ENCODE measurements at regions not wholly inside any gene's neighbourhood (a gene's known extent, or its start where the extent isn't known, plus 50 kb on each side); places are given as distances from the start of the nearest gene placed in this dataset.

- H3K27me3 ChIP-seq (ENCODE audit: insufficient read depth, poor library complexity, severe bottlenecking): no peaks in the 10 kb centered on the region
- no peak overlapping the region for H3K27ac ChIP-seq (replicated peaks)
- DNase-seq (ENCODE audit: low read depth in 1 of 2, low spot score in 1 of 2): no peak
- H3K4me3 ChIP-seq (replicated peaks; ENCODE audit: insufficient read depth, low read length): no peak overlapping the region
- TF ChIP-seq, protein P1, sequence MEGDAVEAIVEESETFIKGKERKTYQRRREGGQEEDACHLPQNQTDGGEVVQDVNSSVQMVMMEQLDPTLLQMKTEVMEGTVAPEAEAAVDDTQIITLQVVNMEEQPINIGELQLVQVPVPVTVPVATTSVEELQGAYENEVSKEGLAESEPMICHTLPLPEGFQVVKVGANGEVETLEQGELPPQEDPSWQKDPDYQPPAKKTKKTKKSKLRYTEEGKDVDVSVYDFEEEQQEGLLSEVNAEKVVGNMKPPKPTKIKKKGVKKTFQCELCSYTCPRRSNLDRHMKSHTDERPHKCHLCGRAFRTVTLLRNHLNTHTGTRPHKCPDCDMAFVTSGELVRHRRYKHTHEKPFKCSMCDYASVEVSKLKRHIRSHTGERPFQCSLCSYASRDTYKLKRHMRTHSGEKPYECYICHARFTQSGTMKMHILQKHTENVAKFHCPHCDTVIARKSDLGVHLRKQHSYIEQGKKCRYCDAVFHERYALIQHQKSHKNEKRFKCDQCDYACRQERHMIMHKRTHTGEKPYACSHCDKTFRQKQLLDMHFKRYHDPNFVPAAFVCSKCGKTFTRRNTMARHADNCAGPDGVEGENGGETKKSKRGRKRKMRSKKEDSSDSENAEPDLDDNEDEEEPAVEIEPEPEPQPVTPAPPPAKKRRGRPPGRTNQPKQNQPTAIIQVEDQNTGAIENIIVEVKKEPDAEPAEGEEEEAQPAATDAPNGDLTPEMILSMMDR (IDR thresholded peaks at IDR 0.05; ENCODE audit: insufficient read depth, low read length): no peak
- TF ChIP-seq GABPA (IDR thresholded peaks at IDR 0.05; ENCODE audit: low read depth): no peak
- TF ChIP-seq POLR2AphosphoS5 (IDR thresholded peaks at IDR 0.05; ENCODE audit: low read depth): no peak
- TF ChIP-seq, protein P2, sequence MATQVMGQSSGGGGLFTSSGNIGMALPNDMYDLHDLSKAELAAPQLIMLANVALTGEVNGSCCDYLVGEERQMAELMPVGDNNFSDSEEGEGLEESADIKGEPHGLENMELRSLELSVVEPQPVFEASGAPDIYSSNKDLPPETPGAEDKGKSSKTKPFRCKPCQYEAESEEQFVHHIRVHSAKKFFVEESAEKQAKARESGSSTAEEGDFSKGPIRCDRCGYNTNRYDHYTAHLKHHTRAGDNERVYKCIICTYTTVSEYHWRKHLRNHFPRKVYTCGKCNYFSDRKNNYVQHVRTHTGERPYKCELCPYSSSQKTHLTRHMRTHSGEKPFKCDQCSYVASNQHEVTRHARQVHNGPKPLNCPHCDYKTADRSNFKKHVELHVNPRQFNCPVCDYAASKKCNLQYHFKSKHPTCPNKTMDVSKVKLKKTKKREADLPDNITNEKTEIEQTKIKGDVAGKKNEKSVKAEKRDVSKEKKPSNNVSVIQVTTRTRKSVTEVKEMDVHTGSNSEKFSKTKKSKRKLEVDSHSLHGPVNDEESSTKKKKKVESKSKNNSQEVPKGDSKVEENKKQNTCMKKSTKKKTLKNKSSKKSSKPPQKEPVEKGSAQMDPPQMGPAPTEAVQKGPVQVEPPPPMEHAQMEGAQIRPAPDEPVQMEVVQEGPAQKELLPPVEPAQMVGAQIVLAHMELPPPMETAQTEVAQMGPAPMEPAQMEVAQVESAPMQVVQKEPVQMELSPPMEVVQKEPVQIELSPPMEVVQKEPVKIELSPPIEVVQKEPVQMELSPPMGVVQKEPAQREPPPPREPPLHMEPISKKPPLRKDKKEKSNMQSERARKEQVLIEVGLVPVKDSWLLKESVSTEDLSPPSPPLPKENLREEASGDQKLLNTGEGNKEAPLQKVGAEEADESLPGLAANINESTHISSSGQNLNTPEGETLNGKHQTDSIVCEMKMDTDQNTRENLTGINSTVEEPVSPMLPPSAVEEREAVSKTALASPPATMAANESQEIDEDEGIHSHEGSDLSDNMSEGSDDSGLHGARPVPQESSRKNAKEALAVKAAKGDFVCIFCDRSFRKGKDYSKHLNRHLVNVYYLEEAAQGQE (IDR thresholded peaks at IDR 0.05; ENCODE audit: insufficient replicate concordance, low read depth): no peak
Measured at GRCh38 chr4:125784741-125785140, 470.0 kb downstream of the FAT4 start.

DNA sequence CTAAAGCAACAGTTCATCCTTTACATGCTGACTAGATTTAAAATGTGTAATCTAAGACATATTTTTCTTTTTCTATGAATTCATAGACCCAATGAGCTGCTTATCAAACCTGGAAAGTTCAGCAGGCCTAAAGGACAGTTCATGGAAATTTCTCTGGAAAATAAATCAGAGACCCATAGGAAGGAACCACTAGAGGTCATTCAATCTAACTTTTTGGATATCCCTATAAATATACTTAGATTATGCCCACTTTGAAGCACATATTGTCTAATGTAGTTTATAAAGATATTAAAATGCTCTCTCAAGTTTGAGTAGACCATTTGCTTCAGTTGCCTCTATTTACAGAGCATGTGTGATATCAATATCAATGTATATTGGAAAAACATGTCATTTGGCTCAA lies 473.0 kb downstream of the FAT4 start:
- H3K27me3 ChIP-seq (ENCODE audit: insufficient read depth, poor library complexity, severe bottlenecking): no peaks in the 10 kb centered on the region
- H3K27ac ChIP-seq (replicated peaks): no peak overlapping the region
- no peak for DNase-seq (ENCODE audit: low read depth in 1 of 2, low spot score in 1 of 2)
- H3K4me3 ChIP-seq (replicated peaks; ENCODE audit: insufficient read depth, low read length): no peak overlapping the region
- no peak for TF ChIP-seq POLR2AphosphoS5 (IDR thresholded peaks at IDR 0.05; ENCODE audit: low read depth)
- TF ChIP-seq, protein P1 (IDR thresholded peaks at IDR 0.05; ENCODE audit: insufficient read depth, low read length): no peak
- no peak for TF ChIP-seq SPI1 (IDR thresholded peaks at IDR 0.05; ENCODE audit: borderline replicate concordance, low read depth)
- TF ChIP-seq, protein P2 (IDR thresholded peaks at IDR 0.05; ENCODE audit: insufficient replicate concordance, low read depth): no peak
- TF ChIP-seq GABPA (IDR thresholded peaks at IDR 0.05; ENCODE audit: low read depth): no peak

GRCh38 chr4:125789023-125789422 lies 474.3 kb downstream of the FAT4 start:
- H3K4me3 ChIP-seq (replicated peaks; ENCODE audit: insufficient read depth, low read length): no peak overlapping the region
- no peaks in the 10 kb centered on the region for H3K27me3 ChIP-seq (ENCODE audit: insufficient read depth, poor library complexity, severe bottlenecking)
- H3K27ac ChIP-seq (replicated peaks): no peak overlapping the region
- no peak for DNase-seq (ENCODE audit: low read depth in 1 of 2, low spot score in 1 of 2)
- TF ChIP-seq SPI1 (IDR thresholded peaks at IDR 0.05; ENCODE audit: borderline replicate concordance, low read depth) (no peak), GABPA (IDR thresholded peaks at IDR 0.05; ENCODE audit: low read depth) (no peak), POLR2AphosphoS5 (IDR thresholded peaks at IDR 0.05; ENCODE audit: low read depth) (no peak)
- TF ChIP-seq, protein P2 (IDR thresholded peaks at IDR 0.05; ENCODE audit: insufficient replicate concordance, low read depth): no peak
- TF ChIP-seq, protein P1 (IDR thresholded peaks at IDR 0.05; ENCODE audit: insufficient read depth, low read length): no peak

Measured in HL-60 (cell line).